LHCN-M2 (cell line): ENCODE measurements at regions not wholly inside any gene's neighbourhood (a gene's known extent, or its start where the extent isn't known, plus 50 kb on each side); places are given as distances from the start of the nearest gene placed in this dataset.
"Not testable (repeated sequence)": the region's sequence is repeated elsewhere in the genome, so short reads cannot be mapped to it uniquely, and the experiment has no call there.

Experiments
- DNase-seq: peaks from one replicate; pipeline ENCODE4 v3.0.0-alpha.2; 2012; ENCODE audit warnings: low read depth

- DNase-seq = no peak
Measured at GRCh38 chr21:22154579-22155274, 1156.5 kb downstream of the NCAM2 start.

- DNase-seq = no peak
Measured at GRCh38 chr21:22164912-22165311, 1166.7 kb downstream of the NCAM2 start.

- DNase-seq = no peak
Measured at GRCh38 chr21:22174746-22175145, 1176.5 kb downstream of the NCAM2 start.

GRCh38 chr21:22189278-22189677 is 1191.1 kb downstream of the NCAM2 start:
- DNase-seq = no peak

GRCh38 chr21:22191581-22191980 is 1193.4 kb downstream of the NCAM2 start:
- no peak for DNase-seq

GRCh38 chr21:22192766-22193165 is 1194.6 kb downstream of the NCAM2 start:
- DNase-seq = no peak

- DNase-seq = not testable (repeated sequence)
Measured at GRCh38 chr21:22194986-22195385, 1196.8 kb downstream of the NCAM2 start.

- DNase-seq = no peak
Measured at GRCh38 chr21:22200378-22201092, 1202.3 kb downstream of the NCAM2 start.

GRCh38 chr21:22201126-22201525 is 1202.9 kb downstream of the NCAM2 start:
- DNase-seq = no peak

- DNase-seq = no peak
Measured at GRCh38 chr21:22201669-22202068, 1203.5 kb downstream of the NCAM2 start.

- DNase-seq = no peak
Measured at GRCh38 chr21:22209304-22209700, 1211.1 kb downstream of the NCAM2 start.

GRCh38 chr21:22211943-22212342 is 1213.7 kb downstream of the NCAM2 start:
- no peak for DNase-seq

GRCh38 chr21:22223385-22223784 is 1225.2 kb downstream of the NCAM2 start:
- no peak for DNase-seq

GRCh38 chr21:22224261-22224660 is 1226.1 kb downstream of the NCAM2 start:
- DNase-seq = no peak

GRCh38 chr21:22225299-22225698 is 1227.1 kb downstream of the NCAM2 start:
- DNase-seq = no peak

- DNase-seq = no peak
Measured at GRCh38 chr21:22231013-22231412, 1232.8 kb downstream of the NCAM2 start.

GRCh38 chr21:22235866-22236590 is 1237.8 kb downstream of the NCAM2 start:
- no peak for DNase-seq

GRCh38 chr21:22244516-22244915 is 1246.3 kb downstream of the NCAM2 start:
- no peak for DNase-seq

GRCh38 chr21:22250355-22250754 is 1252.1 kb downstream of the NCAM2 start:
- DNase-seq = no peak

- no peak for DNase-seq
Measured at GRCh38 chr21:22253761-22254160, 1255.6 kb downstream of the NCAM2 start.

GRCh38 chr21:22258821-22259220 is 1260.6 kb downstream of the NCAM2 start:
- no peak for DNase-seq

GRCh38 chr21:22260274-22260673 is 1262.1 kb downstream of the NCAM2 start:
- DNase-seq = no peak

- no peak for DNase-seq
Measured at GRCh38 chr21:22263890-22264289, 1265.7 kb downstream of the NCAM2 start.
